GM23248 (cell line): ENCODE measurements at regions not wholly inside any gene's neighbourhood (a gene's known extent, or its start where the extent isn't known, plus 50 kb on each side); places are given as distances from the start of the nearest gene placed in this dataset.

ENCODE experiments used
- EZH2 ChIP-seq: fragments of 200-600 bp; sonication (generic); IDR thresholded peaks from 2 replicates; pipeline ENCODE4 v1.6.1; 2018; ENCODE audit warnings: antibody characterized with exemption, mild to moderate bottlenecking; ENCODE audit not compliant: insufficient read depth, poor library complexity, severe bottlenecking
- EZH2phosphoT487 ChIP-seq: fragments of 200-600 bp; sonication (generic); IDR thresholded peaks from 2 replicates; pipeline ENCODE4 v1.6.1; 2018; ENCODE audit warnings: antibody characterized with exemption, moderate library complexity, mild to moderate bottlenecking, low read depth; ENCODE audit not compliant: insufficient read depth

DNA sequence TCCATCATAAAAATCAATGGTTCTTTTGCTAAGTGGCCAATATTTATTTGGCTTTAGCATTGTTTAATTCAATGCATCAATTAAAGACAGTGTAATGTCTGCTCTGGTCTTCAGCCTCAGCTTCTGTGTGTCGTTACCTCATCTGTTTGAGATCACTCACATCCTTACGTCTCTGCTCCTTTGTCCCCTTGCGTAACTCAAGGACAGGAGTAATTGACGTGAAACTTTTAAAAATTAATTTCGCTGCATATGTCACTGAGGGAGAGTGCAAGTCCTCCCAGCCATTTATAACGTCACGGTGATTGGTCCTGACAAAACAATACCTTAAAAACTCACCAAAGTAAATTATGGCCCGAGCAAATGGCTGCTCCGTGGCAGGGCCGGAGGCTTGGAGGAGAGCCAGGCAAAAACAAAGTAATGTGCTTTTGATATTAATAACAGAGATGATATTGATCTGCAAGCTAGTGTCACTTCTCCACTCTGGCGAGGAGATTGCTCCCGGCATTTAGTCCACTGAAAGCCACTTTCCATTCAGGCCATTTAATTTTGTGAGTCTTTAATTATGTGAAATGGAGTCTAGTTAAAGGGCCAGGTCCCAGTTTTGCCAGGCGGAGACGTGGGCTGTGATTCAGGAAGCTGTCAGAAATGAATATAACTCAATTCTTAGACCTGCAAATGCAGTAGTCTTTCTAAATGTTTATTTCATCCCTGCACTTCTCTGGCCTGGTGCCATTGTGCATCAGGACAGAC, 150.9 kb upstream of the POU3F1 start:
- no peak for TF ChIP-seq EZH2
- TF ChIP-seq EZH2phosphoT487 = no peak
